NCI-H2107 treated with DMSO at 0.1 percent for 48 hours (cell line): ENCODE measurements at regions not wholly inside any gene's neighbourhood (a gene's known extent, or its start where the extent isn't known, plus 50 kb on each side); places are given as distances from the start of the nearest gene placed in this dataset.

Experiments
- DNase-seq: peaks from one replicate; lab custom pipeline; 2025; ENCODE audit not compliant: unreplicated experiment; lab: John Stamatoyannopoulos, UW

GRCh38 chr14:36465178-36465577 is 54.9 kb downstream of the NKX2-1 start:
- no peak for DNase-seq

- no peak for DNase-seq
Observed at GRCh38 chr14:36462890-36463289, 57.1 kb downstream of the NKX2-1 start.

GRCh38 chr14:36455241-36455627 is 64.8 kb downstream of the NKX2-1 start:
- no peak for DNase-seq

GRCh38 chr14:36454599-36455240 is 65.3 kb downstream of the NKX2-1 start:
- DNase-seq = no peak

GRCh38 chr14:36452860-36453259 is 67.2 kb downstream of the NKX2-1 start:
- DNase-seq = no peak

- DNase-seq = no peak
Observed at GRCh38 chr14:36451310-36452065, 68.5 kb downstream of the NKX2-1 start.

- DNase-seq = no peak
Observed at GRCh38 chr14:36450550-36450949, 69.5 kb downstream of the NKX2-1 start.

GRCh38 chr14:36449903-36450302 is 70.1 kb downstream of the NKX2-1 start:
- DNase-seq = no peak

GRCh38 chr14:36443374-36443773 is 76.7 kb downstream of the NKX2-1 start:
- DNase-seq = no peak

GRCh38 chr14:36442824-36443241 is 77.2 kb downstream of the NKX2-1 start:
- DNase-seq = no peak

GRCh38 chr14:36441283-36441682 is 78.7 kb downstream of the NKX2-1 start:
- DNase-seq = no peak

- peak; percentile 98 for DNase-seq
Observed at GRCh38 chr14:36439766-36440165, 80.3 kb downstream of the NKX2-1 start.

GRCh38 chr14:36438883-36439282 is 81.1 kb downstream of the NKX2-1 start:
- no peak for DNase-seq

GRCh38 chr14:36430662-36431084 is 89.4 kb downstream of the NKX2-1 start:
- DNase-seq = no peak

- DNase-seq = no peak
Observed at GRCh38 chr14:36430169-36430568, 89.9 kb downstream of the NKX2-1 start.

GRCh38 chr14:36429692-36430091 is 90.3 kb downstream of the NKX2-1 start:
- no peak for DNase-seq

GRCh38 chr14:36428350-36428749 is 91.7 kb downstream of the NKX2-1 start:
- DNase-seq = no peak

GRCh38 chr14:36426836-36427235 is 93.2 kb downstream of the NKX2-1 start:
- no peak for DNase-seq

GRCh38 chr14:36426113-36426512 is 93.9 kb downstream of the NKX2-1 start:
- DNase-seq = no peak

- DNase-seq = peak; percentile 100
Observed at GRCh38 chr14:36424478-36425102, 95.4 kb downstream of the NKX2-1 start.

- no peak for DNase-seq
Observed at GRCh38 chr14:36423430-36423829, 96.6 kb downstream of the NKX2-1 start.

- no peak for DNase-seq
Observed at GRCh38 chr14:36420149-36420687, 99.8 kb upstream of the MBIP start.
